HG02884 (cell line): ENCODE measurements at regions not wholly inside any gene's neighbourhood (a gene's known extent, or its start where the extent isn't known, plus 50 kb on each side); places are given as distances from the start of the nearest gene placed in this dataset.

Experiments
- ATAC-seq: cut with Tn5 transposase; IDR thresholded peaks from one replicate; pipeline ENCODE4 v1.9.1; 2021; ENCODE audit warnings: mild to moderate bottlenecking, moderate library complexity; ENCODE audit not compliant: unreplicated experiment

GRCh38 chr13:111513766-111514609 lies 193.5 kb downstream of the TEX29 start:
- no peak for ATAC-seq

GRCh38 chr13:111514610-111515306 lies 194.3 kb downstream of the TEX29 start:
- no peak for ATAC-seq

- ATAC-seq = no peak
Observed at GRCh38 chr13:111515307-111515617, 194.8 kb downstream of the TEX29 start.

GRCh38 chr13:111515635-111516034 lies 195.2 kb downstream of the TEX29 start:
- ATAC-seq = no peak

GRCh38 chr13:111516712-111517640 lies 196.5 kb downstream of the TEX29 start:
- ATAC-seq = no peak

- no peak for ATAC-seq
Observed at GRCh38 chr13:111517641-111518010, 197.2 kb downstream of the TEX29 start.

GRCh38 chr13:111518161-111518792 lies 197.8 kb downstream of the TEX29 start:
- ATAC-seq = no peak

GRCh38 chr13:111519041-111519440 lies 198.6 kb downstream of the TEX29 start:
- no peak for ATAC-seq

GRCh38 chr13:111519490-111520170 lies 199.2 kb downstream of the TEX29 start:
- ATAC-seq = no peak

- no peak for ATAC-seq
Observed at GRCh38 chr13:111521030-111521429, 200.6 kb downstream of the TEX29 start.

GRCh38 chr13:111521691-111522229 lies 201.3 kb downstream of the TEX29 start:
- ATAC-seq = no peak

GRCh38 chr13:111525320-111526118 lies 205.1 kb downstream of the TEX29 start:
- no peak for ATAC-seq

- no peak for ATAC-seq
Observed at GRCh38 chr13:111526922-111527321, 206.5 kb downstream of the TEX29 start.

- ATAC-seq = no peak
Observed at GRCh38 chr13:111527614-111528229, 207.3 kb downstream of the TEX29 start.

- ATAC-seq = no peak
Observed at GRCh38 chr13:111528513-111528912, 208.1 kb downstream of the TEX29 start.

GRCh38 chr13:111530137-111530870 lies 209.9 kb downstream of the TEX29 start:
- ATAC-seq = no peak

GRCh38 chr13:111531505-111531904 lies 211.1 kb downstream of the TEX29 start:
- ATAC-seq = no peak

GRCh38 chr13:111532111-111532510 lies 211.7 kb downstream of the TEX29 start:
- ATAC-seq = no peak
